ENCODE measurements at regions not wholly inside any gene's neighbourhood (a gene's known extent, or its start where the extent isn't known, plus 50 kb on each side); places are given as distances from the start of the nearest gene placed in this dataset.

GRCh38 chr1:86229405-86229975 is 72.9 kb upstream of the COL24A1 start:
- TF ChIP-seq CTCF (IDR thresholded peaks at IDR 0.05; ENCODE audit: low read depth, low read length): no peak
- Histone ChIP-seq H3K36me3 (no peaks in the 10 kb centered on the region), H3K9me3 (ENCODE audit: low read depth) (no peaks in the 10 kb centered on the region), H3K4me1 (ENCODE audit: low read depth) (peaks cover 10% of the 10 kb centered on the region), H3K4me3 (no peak overlapping the region), H3K27ac (no peak overlapping the region), H3K27me3 (no peaks in the 10 kb centered on the region)
- no peak for DNase-seq (ENCODE audit: low read depth in 1 of 2, low spot score in 1 of 2)

GRCh38 chr1:86228546-86228945 is 72.0 kb upstream of the COL24A1 start:
- Histone ChIP-seq H3K4me1 (ENCODE audit: low read depth) (peaks cover 18% of the 10 kb centered on the region), H3K36me3 (no peaks in the 10 kb centered on the region), H3K9me3 (ENCODE audit: low read depth) (no peaks in the 10 kb centered on the region), H3K27me3 (no peaks in the 10 kb centered on the region), H3K27ac (no peak overlapping the region), H3K4me3 (no peak overlapping the region)
- no peak for TF ChIP-seq CTCF (IDR thresholded peaks at IDR 0.05; ENCODE audit: low read depth, low read length)
- no peak for DNase-seq (ENCODE audit: low read depth in 1 of 2, low spot score in 1 of 2)

- Histone ChIP-seq H3K4me3 (no peak overlapping the region), H3K36me3 (no peaks in the 10 kb centered on the region), H3K27ac (no peak overlapping the region), H3K4me1 (ENCODE audit: low read depth) (peaks cover 18% of the 10 kb centered on the region), H3K9me3 (ENCODE audit: low read depth) (no peaks in the 10 kb centered on the region), H3K27me3 (no peaks in the 10 kb centered on the region)
- no peak for TF ChIP-seq CTCF (IDR thresholded peaks at IDR 0.05; ENCODE audit: low read depth, low read length)
- peak in 1 of 2 donors; percentile 54 for DNase-seq (ENCODE audit: low read depth in 1 of 2, low spot score in 1 of 2)
These were observed 70.5 kb upstream of the COL24A1 start for GRCh38 chr1:86227026-86227425.

- Histone ChIP-seq H3K4me1 (ENCODE audit: low read depth) (peaks cover 18% of the 10 kb centered on the region), H3K9me3 (ENCODE audit: low read depth) (no peaks in the 10 kb centered on the region), H3K4me3 (no peak overlapping the region), H3K27ac (no peak overlapping the region), H3K36me3 (no peaks in the 10 kb centered on the region), H3K27me3 (no peaks in the 10 kb centered on the region)
- no peak for TF ChIP-seq CTCF (IDR thresholded peaks at IDR 0.05; ENCODE audit: low read depth, low read length)
- no peak for DNase-seq (ENCODE audit: low read depth in 1 of 2, low spot score in 1 of 2)
These were observed 69.6 kb upstream of the COL24A1 start for GRCh38 chr1:86226204-86226603.

- no peaks in the 10 kb centered on the region for H3K36me3 ChIP-seq
- H3K4me1 ChIP-seq (ENCODE audit: low read depth): peaks cover 18% of the 10 kb centered on the region
- no peak overlapping the region for H3K4me3 ChIP-seq
- no peaks in the 10 kb centered on the region for H3K9me3 ChIP-seq (ENCODE audit: low read depth)
- no peaks in the 10 kb centered on the region for H3K27me3 ChIP-seq
- H3K27ac ChIP-seq: no peak overlapping the region
- no peak for TF ChIP-seq CTCF (IDR thresholded peaks at IDR 0.05; ENCODE audit: low read depth, low read length)
- no peak for DNase-seq (ENCODE audit: low read depth in 1 of 2, low spot score in 1 of 2)
These were observed 68.2 kb upstream of the COL24A1 start for GRCh38 chr1:86224651-86225310.

All from cardiac muscle cell (in vitro differentiated cells and primary cell).